ENCODE measurements at regions not wholly inside any gene's neighbourhood (a gene's known extent, or its start where the extent isn't known, plus 50 kb on each side); places are given as distances from the start of the nearest gene placed in this dataset.
"Not testable (repeated sequence)": the region's sequence is repeated elsewhere in the genome, so short reads cannot be mapped to it uniquely, and the experiment has no call there.

DNA sequence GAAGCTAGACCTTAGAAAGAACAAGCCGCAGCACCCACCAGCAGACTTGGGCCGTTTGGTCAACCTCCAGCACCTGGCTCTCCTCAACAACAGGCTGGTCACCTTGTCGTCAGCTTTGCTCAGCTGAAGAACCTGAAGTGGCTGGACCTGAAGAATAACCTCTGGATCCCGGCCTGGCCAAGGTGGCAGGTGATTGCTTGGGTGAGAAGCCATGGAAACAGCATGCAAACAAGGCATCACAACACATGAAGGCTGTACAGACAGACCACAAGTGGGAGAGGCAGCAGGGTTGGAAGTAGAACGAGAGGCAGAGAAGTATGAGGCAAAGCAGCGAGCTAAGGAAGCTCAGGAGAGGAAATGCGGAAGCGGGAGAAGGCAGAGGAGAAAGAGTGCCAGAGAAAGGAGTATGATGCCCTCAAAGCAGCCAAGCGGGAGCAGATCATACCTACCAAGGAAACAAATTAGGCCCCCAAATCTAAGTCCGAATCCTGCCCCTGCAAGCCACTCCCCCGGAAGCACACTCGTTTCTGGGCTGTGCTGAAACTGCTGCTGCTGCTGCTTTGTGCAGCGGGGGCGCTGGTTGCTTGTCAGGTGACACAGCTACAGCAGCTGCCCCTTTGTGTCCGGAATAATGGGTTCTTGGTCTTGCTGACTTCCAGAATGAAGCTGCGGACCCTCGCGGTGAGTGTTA is 121.6 kb upstream of the LGSN start:
- DNase-seq = peak; percentile 96

DNA sequence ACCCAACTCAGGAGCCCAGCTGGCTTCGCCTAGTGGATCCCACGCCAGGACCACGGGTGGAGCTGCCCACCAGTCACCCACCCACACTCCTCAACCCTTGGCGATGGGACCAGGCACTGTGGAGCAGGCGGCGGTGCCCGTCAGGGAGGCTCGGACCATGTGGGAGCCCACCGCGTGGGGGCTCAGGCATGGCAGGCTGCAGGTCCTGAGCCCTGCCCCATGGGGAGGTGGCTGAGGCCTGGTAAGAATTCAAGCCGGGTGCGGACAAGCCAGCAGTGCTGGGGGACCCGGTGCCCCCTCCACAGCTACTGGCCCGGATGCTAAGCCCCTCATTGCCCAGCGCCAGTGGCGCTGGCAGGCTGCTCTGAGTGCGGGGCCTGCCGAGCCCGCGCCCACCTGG is 123.1 kb upstream of the LGSN start:
- no peak for DNase-seq

DNA sequence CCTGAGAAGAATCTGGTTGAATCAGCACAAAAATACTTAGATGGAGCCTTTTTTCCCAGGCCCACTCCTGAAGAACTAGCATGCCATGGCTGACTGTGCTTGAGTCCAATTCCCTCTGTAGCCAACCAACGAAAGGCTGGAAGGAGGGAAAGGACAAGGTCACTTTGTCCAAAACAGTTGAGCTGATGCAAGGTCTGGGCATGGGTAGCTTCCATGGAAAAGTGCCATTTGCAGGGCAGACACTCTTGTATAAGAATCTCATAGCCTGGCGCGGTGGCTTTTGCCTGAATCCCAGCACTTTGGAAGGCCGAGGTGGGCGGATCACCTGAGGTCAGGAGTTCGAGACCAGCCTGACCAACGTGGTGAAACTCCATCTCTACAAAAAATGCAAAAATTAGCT is 125.0 kb upstream of the LGSN start:
- DNase-seq = no peak

DNA sequence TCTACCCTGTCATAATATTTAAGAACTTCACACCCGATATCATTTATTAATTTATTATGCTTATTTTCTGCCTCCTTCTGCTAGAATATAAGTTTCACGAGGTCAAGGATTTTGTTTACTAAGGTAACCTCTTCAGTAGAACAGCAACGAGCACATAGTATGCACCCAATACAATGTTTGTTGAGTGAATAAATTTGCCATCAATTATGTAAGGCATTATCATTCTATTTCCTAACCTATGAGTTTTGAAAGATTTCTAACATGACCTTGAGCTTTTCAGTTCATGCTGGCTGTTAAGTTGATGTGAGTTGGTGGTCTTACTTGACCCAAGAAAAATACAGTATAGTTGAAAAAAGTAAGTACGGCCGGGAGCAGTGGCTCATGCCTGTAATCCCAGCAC is 125.9 kb upstream of the LOC128125822 start:
- no peak for DNase-seq

DNA sequence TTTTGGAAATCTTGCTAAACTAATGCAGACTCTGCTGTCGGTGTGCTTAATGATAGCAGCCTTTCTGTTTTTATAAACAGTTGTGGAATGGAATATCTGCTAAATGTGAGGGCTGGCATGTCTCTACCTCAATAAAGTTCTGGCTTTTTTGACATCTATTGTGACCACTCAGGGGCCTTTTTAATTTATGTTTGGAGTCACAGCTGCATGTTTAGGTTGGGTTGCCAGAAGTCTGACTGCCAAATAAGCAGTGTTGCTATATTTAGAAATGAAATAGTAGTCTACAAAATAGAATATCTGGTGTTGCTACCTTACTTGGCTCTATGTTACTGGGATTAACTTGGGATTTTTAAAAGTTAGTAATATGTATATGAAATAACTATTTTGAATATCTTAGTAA is 125.1 kb upstream of the LOC128125822 start:
- no peak for DNase-seq

DNA sequence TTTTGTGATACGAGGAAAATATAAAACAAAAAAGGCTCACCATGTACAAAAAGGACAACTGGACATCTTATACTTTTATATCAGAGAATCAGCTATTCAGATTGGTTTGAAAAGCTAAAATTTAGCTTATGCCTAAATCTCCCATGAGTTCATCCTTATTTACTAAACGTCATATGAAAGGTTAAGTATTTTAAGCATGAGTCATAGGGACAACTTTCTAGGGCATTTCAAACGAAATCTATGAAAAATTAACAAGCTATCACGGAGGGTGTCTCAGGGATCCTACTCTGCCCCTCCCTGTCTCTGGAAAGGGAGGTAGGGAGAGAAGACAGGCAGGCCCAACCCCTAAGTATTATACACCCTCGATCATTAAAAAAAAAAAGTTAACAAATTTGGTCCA is 124.1 kb upstream of the LOC128125822 start:
- no peak for DNase-seq

DNA sequence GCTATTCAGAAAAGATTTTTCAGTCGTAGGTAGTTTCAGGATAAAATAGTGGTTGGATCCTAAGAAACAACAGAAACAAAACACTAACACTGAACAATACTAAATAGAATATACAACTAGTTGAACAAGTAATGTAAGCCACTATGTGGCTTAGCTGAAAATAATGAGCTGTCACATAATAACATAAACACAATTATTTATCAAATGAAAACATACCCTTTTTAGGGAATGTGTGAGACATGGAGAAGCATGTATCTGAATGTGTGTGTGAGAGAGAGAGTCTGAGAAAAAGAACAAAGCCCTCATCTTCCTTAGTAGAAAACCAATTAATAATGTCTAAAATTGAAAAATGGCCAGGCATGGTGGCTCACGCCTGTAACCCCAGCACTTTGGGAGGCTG is 122.6 kb upstream of the LOC128125822 start:
- DNase-seq = no peak

DNA sequence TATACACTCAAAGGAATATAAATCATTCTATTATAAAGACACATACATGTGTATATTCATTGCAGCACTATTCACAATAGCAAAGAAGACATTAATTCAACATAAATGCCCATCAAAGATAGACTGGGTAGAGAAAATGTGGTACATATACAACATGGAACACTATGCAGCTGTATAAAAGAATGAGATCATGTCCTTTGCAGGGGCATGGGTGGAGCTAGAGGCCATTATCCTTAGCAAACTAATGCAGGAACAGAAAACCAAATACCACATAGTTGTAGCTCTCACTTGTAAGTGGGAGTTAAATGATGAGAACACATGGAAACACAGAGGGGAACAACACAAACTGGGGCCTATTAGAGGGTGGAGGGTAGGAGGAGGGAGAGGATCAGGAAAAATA is 121.0 kb upstream of the LOC128125822 start:
- no peak for DNase-seq

DNA sequence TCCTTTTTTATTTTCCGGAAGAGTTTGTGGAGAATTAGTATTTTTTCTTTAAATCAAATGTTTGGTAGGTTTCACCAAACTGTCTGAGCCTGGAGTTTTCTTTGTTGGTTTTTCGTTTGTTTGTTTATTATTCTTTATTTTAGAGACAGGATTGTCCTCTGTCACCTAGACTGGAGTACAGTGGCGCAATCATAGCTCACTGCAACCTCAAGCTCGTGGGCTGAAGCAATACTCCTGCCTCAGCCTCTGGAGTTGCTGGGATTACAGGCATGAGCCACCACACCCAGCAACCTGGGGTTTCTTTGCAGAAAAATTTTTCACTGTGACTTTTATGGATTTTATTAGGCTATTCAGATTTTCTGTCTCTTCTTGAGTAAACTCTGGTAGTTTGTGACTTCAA is 120.2 kb upstream of the LOC128125822 start:
- peak; percentile 11 for DNase-seq

DNA sequence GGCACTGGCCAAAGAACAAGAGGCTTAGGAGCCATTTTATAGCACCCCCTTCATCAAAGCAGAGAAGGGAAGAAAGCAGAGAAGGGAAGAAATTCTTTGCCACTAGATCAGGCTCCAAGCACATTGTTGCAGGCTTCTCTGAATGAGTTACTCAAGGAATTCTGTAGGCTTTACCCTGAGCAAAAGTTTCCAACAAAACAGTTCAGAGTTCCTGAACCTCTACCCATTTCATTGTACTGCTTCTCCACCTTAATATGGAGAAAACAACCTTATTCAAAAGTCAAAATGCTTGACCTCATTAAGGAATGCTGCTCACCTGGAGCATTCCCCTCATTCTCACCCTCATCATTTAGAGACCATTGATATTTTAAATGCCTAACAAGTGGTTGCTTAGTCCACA is 115.5 kb upstream of the LOC128125822 start:
- no peak for DNase-seq

DNA sequence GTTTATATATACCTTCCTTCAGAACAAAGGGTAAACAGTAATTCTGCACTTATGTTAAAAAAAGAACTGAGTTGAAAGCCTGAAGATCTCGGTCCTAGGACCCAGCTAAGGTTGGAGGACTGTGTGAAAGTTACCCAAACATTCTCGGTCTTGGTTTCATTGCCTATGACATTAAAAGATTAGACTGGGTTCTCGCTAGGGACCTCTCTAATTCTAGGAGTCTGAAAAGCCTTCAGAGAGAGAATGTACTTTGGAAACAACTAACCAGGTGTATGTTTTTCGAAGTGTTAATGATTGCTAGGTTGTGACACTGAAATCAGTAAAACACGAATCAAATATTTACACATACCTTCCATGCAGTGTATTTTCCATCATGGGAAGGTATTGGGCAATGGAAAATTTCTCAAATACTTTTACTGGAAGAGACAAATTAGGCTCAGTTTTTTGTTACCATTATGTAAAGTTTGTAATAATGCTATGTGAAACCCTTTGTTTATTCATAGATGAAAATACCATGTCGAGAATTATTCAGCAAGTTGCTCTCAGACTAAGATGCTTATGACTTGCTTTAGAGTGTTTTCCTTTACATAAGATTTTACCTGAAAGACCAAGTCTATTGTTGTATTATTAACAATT is 113.7 kb upstream of the LOC128125822 start:
- DNase-seq = no peak

DNA sequence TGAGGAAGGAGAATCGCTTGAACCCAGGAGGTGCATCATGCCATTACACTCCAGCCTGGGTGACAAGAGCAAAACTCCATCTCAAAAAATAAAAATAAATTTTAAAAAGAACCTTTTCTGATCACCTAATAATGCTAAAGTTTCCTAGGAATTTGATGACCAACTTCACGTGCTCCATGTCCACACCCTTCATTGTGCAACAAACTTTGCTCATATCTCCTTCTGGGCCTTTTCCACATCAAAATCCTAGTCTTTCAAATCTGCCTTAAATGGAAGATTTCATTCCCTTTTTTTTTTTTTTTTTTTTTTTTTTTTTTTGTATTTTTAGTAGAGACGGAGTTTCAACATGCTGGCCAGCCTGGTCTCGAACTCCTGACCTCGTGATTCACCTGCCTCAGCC is 112.5 kb upstream of the LOC128125822 start:
- no peak for DNase-seq

DNA sequence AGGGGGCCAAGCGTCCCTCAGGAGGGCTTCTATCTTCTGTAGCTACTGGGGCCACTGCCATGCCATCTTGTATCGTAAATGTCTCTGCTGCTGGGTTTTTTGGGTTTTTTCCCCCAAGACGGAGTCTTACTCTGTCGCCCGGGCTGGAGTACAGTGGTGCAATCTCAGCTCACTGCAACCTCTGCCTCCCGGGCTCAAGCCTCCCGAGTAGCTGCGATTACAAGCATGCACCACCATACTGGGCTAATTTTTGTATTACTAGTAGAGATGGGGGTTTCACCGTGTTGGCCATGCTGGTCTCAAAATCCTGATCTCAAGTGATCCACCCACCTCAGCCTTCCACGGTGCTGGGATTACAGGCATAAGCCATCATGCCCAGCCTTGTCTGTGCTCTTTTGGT is 111.3 kb upstream of the LOC128125822 start:
- DNase-seq = no peak

DNA sequence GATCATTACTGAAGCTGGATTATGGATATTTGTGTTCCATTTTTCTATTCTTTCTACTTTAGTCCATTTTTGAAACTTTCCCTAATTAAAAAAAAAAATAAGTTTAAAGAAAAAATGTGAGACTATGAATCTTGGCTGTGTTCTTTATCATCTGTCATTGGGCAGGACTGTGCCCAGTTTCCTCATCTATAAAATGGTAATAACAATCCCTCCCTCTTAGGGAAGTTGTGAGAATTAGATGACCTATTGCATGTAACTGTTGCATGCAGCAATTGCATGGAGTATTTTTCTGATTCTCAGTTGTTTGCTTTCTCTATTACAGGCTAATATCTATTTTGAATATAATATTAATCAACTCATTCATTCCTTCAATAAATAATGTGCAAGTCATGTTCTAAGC is 108.2 kb upstream of the LOC128125822 start:
- DNase-seq = no peak

DNA sequence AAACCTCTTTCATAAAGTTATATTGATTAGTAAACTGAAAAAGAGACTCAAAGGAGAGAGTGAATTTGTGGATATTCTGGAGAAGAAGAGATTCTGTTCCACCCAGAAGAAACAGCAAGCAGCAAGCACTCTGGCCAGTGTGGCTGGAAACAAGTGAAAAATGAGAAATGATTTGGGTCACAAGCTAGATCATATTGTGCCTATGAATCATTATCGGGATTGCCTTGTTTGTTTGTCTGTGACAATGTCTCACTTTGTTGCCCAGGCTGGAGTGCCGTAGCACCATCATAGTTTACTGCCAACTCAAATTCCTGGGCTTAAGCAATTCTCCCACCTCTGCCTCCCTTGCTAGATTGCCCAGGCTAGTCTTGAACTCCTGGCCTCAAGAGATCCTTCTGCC is 106.5 kb upstream of the LOC128125822 start:
- no peak for DNase-seq

DNA sequence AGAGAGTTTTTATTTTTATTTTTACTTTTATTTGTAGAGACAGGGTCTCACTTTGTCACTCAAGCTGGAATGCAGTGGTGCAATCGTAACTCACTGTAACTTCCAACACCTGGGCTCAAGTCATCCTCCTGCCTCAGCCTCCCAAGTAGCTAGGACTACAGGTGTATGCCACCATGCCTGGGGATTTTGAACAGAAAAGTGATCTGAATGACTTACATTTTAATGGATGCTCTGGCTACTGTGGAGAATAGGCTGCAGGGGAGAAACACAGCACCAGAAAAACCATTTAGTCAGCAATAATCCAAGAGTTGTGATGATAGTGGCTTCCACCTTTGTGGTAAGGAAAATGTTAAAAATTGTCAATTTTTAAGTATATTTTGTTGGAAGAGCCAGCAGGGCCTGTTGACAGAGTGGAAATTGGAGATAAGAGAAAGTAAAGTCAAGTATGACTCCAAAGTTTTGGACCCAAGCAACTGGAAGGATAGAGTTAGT is 106.0 kb upstream of the LOC128125822 start:
- no peak for DNase-seq

DNA sequence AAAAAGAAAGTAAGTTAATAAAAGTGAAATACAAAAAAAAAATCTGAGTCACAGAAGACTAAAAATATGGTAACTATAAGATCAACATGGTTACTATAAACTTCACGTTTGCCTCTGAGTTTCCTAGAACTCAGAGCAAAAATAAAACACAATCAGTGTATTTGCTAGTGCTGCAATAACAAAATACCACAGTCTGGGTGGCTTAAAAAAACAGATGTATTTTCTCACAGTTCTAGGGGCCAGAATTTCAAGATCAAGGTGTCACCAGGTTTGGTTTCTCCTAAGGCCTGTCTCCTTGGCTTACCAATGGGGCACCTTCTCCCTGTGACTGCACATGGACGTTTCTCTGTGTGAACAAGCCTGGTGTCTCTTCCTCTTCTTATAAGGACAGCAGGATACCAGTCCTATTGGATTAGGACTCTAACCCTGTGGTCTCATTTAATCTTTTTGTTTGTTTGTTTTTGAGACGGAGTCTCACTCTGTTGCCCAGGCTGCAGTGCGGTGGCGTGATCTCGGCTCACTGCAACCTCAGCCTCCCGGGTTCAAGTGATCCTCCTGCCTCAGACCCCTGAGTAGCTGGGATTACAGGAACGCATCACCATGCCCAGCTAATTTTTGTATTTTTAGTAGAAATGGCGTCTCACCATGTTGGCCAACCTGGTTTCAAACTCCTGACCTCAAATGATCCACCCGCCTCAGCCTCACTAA is 104.9 kb upstream of the LOC128125822 start:
- DNase-seq = no peak

DNA sequence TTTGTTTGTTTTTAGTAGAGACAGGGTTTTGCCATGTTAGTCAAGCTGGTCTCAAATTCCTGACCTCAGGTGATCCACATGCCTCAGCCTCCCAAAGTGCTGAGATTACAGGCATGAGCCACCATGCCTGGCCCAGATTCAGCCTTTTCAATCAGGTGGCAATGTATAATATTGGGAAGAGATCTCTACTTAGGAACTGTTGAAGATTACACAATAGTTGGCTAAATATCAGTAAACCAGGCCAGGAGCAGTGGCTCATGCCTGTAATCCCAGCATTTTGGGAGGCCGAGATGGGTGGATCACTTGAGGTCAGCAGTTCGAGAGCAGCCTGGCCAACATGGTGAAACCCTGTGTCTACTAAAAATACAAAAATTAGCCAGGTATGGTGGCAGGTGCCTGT is 101.1 kb upstream of the LOC128125822 start:
- DNase-seq = not testable (repeated sequence)

DNA sequence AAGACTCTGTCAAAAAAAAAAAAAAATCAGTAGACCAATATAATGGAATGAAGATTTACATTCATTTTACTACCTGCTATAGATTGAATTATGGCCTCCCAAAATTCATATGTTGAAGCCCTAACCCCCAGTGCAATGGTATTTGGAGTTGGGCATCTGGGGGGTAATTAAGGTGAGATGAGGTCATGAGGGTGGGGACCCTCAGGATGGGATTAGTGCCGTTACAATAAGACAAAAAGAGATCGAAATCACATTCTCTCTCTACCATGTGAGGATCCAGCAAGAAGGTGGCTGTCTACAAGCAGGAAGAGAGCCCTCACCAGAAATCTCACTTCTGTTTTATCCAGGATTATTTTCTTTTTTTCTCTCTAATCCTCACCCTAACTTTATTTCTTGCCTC is 100.6 kb upstream of the LOC128125822 start:
- DNase-seq = no peak

DNA sequence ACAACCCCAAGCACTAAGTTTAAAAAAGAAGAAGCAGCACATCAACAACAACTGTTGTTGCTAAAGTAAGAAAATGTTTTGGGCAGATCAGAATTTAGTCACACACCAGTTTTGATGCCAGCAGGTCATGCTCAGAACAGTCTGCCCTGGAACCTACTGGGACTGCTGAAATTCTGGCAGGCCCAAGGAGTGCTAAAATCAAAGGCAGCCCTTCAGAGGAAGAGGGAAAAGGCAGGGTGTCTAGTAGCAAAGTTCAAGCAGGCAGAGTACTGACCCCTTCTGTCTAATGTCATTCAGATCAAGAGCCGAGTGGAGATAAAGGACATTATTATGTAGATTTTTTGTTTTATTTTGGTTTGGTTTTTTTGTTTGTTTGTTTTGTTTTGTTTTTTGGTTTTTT is 96.6 kb upstream of the LOC128125822 start:
- no peak for DNase-seq

DNA sequence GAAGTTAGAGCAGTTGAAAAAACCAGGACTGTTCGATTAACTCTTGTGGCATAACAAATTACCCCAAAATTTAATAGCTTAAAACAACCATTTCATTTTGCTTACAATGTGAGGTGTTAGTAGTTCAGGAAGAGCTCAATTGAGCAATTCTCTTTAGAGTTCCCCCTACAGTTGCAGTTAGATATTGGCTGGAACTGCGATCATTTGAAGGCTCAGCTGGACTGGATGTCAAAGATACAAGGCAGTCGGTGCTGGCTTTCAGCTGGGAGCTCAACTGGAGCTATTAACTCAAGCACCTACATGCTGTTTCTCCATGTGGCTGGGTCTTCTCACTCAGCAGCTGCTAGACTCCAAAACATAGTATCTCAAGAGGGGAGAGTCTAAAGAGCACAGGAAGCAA is 96.0 kb upstream of the LOC128125822 start:
- DNase-seq = peak; percentile 36

DNA sequence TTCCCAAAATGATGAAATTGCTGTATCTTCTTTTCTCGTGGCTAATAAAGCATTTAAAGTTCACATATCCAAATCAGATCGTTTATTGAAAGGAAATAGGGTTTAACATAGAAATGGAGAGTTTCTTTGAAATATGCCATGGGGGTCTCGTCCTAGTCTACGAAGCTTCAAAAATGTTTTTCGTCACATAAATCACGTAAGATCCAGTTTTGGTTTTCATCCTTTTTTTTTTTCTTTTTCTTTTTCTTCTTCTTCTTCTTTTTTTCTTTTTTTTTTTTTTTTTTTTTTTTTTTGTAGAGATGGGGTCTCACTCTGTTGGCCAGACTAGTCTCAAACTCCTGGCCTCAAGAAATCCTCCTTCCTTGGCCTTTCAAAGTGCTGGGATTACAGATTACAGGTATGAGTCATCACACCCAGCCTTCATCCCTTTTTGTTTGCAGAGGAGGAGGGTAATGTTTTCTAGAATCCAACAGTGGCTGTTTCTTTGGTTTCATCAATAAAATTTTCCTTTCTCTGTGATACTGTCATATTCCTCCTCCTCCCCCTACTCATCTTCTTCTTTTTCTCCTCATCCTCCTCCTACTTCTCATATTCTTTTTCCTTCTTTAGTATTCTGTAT is 94.7 kb upstream of the LOC128125822 start:
- DNase-seq = no peak

DNA sequence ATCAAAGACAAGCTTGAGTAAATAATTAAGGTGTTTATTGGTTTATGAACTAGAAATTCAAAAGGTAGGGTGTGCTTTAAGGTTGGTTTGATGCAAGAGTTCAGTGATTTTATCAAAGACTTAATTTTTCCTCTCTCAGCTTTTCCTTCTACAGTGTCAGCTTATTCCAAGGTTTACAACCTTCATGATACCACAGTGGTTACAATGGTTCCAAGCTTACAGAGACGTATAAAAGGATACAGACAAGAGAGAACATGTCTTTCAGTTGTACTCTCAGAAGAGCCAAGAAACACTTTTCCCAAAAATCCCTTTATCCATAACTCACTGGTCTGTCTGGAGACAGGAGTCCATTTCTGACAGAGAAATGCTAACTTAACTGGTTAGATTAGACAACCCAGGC is 93.5 kb upstream of the LOC128125822 start:
- no peak for DNase-seq

DNA sequence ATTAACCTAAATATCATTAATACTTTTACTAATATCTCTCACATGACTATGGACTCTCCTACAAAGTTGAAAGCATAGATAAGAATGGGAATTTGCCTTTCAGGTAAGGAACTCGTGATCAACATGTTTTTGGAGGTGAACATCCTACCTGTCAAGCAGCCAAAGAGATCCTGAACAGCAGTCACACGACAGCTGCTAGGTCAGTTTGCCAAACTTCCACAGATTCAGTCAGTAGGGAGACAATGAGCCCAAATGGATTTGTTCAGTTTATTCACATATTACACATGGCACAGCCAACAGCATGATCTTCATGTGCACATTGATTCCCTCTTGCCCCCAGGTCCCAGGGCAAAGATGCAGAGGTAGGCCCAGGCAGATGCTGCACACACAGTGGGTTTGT is 86.1 kb upstream of the LOC128125822 start:
- DNase-seq = no peak
